ENCODE measurements at regions not wholly inside any gene's neighbourhood (a gene's known extent, or its start where the extent isn't known, plus 50 kb on each side); places are given as distances from the start of the nearest gene placed in this dataset.

DNA sequence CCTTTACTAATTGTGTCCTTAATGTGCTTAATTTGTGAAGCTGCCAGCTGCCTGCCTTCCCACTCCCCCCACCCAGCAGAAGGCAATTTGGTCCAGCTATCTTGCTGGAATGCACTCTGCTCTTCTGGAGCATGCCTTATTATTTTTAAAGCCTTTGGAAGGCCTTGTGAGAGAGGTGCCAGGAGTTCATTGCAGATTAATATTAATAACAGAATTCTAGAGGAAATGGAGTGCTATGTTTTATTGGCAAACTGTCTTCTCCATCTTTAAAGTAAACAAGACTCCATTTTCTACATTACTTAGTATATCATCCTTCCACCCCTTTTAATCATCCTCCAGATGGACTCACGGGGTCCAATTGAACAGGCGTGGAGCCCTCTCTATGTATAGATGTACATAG is 50.8 kb upstream of the ZNF32 start:
- TF ChIP-seq, protein P1, sequence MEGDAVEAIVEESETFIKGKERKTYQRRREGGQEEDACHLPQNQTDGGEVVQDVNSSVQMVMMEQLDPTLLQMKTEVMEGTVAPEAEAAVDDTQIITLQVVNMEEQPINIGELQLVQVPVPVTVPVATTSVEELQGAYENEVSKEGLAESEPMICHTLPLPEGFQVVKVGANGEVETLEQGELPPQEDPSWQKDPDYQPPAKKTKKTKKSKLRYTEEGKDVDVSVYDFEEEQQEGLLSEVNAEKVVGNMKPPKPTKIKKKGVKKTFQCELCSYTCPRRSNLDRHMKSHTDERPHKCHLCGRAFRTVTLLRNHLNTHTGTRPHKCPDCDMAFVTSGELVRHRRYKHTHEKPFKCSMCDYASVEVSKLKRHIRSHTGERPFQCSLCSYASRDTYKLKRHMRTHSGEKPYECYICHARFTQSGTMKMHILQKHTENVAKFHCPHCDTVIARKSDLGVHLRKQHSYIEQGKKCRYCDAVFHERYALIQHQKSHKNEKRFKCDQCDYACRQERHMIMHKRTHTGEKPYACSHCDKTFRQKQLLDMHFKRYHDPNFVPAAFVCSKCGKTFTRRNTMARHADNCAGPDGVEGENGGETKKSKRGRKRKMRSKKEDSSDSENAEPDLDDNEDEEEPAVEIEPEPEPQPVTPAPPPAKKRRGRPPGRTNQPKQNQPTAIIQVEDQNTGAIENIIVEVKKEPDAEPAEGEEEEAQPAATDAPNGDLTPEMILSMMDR (IDR thresholded peaks at IDR 0.05): no peak
- no peak for TF ChIP-seq POLR2A (IDR thresholded peaks at IDR 0.05)
